ENCODE measurements at regions not wholly inside any gene's neighbourhood (a gene's known extent, or its start where the extent isn't known, plus 50 kb on each side); places are given as distances from the start of the nearest gene placed in this dataset.

DNA sequence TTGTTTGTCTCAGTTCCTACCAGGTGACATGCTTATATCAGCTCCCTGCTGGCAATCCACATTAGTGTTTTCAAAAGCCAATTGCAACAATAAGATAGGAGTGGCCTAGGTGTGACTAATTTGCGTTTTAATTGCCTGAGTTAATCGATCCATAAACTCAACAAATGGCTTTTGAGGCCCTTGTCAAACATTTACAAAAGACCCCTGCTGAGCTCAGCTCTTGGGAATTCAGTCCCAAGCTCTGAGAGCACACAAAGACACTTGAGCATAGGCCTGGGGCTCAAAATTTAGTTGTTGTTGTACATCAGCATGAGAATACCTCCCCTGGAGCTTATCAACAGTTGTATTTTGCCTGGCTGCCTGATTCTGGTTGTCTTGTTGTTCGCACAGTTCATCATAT lies 1134.4 kb upstream of the TSPY4 start:
- Histone ChIP-seq H3K27me3 (ENCODE audit: control insufficient read depth, insufficient read depth, low read length) (no peaks in the 10 kb centered on the region; the same call in 1 of the 2 replicates), H3K9me3 (ENCODE audit: control insufficient read depth, insufficient read depth, low read length) (no peaks in the 10 kb centered on the region), H3K27ac (ENCODE audit: low read length) (no peak overlapping the region), H3K4me3 (ENCODE audit: low read length) (no peak overlapping the region), H3K36me3 (ENCODE audit: control insufficient read depth, insufficient read depth, low read length) (no peaks in the 10 kb centered on the region), H3K4me1 (ENCODE audit: control insufficient read depth, insufficient read depth, low read length) (no peaks in the 10 kb centered on the region)
- no CpG with 5 or more reads among the region's 3 CpGs for WGBS (ENCODE audit: insufficient coverage, insufficient read length)
- peak; percentile 43 for DNase-seq (ENCODE audit: low read depth, low spot score)

GRCh38 chrY:8241144-8241543 lies 1096.1 kb upstream of the TSPY4 start:
- Histone ChIP-seq H3K27ac (ENCODE audit: low read length) (no peak overlapping the region), H3K4me3 (ENCODE audit: low read length) (no peak overlapping the region), H3K27me3 (ENCODE audit: control insufficient read depth, insufficient read depth, low read length) (no peaks in the 10 kb centered on the region), H3K9me3 (ENCODE audit: control insufficient read depth, insufficient read depth, low read length) (no peaks in the 10 kb centered on the region), H3K4me1 (ENCODE audit: control insufficient read depth, insufficient read depth, low read length) (no peaks in the 10 kb centered on the region), H3K36me3 (ENCODE audit: control insufficient read depth, insufficient read depth, low read length) (no peaks in the 10 kb centered on the region)
- no peak for DNase-seq (ENCODE audit: low read depth, low spot score)
- no CpG with 5 or more reads among the region's 8 CpGs for WGBS (ENCODE audit: insufficient coverage, insufficient read length)

DNA sequence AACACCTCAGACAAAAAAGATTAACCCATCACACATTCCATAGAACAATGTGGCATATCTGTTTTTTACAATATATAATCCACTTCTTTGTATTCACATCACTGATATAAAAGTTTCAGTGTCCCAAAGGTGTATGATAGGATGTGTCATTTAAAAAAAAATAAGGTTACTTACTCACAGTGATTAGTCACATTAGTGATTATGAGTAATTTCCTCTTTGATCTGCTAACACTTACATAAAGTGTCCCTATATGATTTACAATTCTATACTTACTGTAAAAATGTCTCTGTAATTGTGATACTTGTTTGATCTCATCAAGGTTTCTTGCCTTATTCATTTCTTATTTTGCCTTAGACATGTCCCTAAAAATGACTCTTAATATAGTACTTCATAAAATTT lies 1063.5 kb upstream of the TSPY4 start:
- no peaks in the 10 kb centered on the region for H3K36me3 ChIP-seq (ENCODE audit: control insufficient read depth, insufficient read depth, low read length)
- H3K4me1 ChIP-seq (ENCODE audit: control insufficient read depth, insufficient read depth, low read length): no peaks in the 10 kb centered on the region
- H3K4me3 ChIP-seq (ENCODE audit: low read length): no peak overlapping the region
- no peaks in the 10 kb centered on the region for H3K9me3 ChIP-seq (ENCODE audit: control insufficient read depth, insufficient read depth, low read length)
- DNase-seq (ENCODE audit: low read depth, low spot score): no peak
- H3K27me3 ChIP-seq (ENCODE audit: control insufficient read depth, insufficient read depth, low read length): no peaks in the 10 kb centered on the region
- no peak overlapping the region for H3K27ac ChIP-seq (ENCODE audit: low read length)

- no peak overlapping the region for H3K27ac ChIP-seq (ENCODE audit: low read length)
Measured at GRCh38 chrY:8305021-8305420, 1032.2 kb upstream of the TSPY4 start.

GRCh38 chrY:8324113-8324512 lies 1013.2 kb upstream of the TSPY4 start:
- Histone ChIP-seq H3K4me1 (ENCODE audit: control insufficient read depth, insufficient read depth, low read length) (no peaks in the 10 kb centered on the region), H3K36me3 (ENCODE audit: control insufficient read depth, insufficient read depth, low read length) (no peaks in the 10 kb centered on the region), H3K4me3 (ENCODE audit: low read length) (no peak overlapping the region), H3K27me3 (ENCODE audit: control insufficient read depth, insufficient read depth, low read length) (no peaks in the 10 kb centered on the region), H3K27ac (ENCODE audit: low read length) (no peak overlapping the region), H3K9me3 (ENCODE audit: control insufficient read depth, insufficient read depth, low read length) (no peaks in the 10 kb centered on the region)
- DNase-seq (ENCODE audit: low read depth, low spot score): no peak

More at GRCh38 chrY:8305021-8305420, 1032.2 kb upstream of the TSPY4 start:
- Histone ChIP-seq H3K36me3 (ENCODE audit: control insufficient read depth, insufficient read depth, low read length) (no peaks in the 10 kb centered on the region), H3K4me1 (ENCODE audit: control insufficient read depth, insufficient read depth, low read length) (no peaks in the 10 kb centered on the region), H3K27me3 (ENCODE audit: control insufficient read depth, insufficient read depth, low read length) (no peaks in the 10 kb centered on the region), H3K4me3 (ENCODE audit: low read length) (no peak overlapping the region), H3K9me3 (ENCODE audit: control insufficient read depth, insufficient read depth, low read length) (no peaks in the 10 kb centered on the region)
- DNase-seq (ENCODE audit: low read depth, low spot score): peak; percentile 5
- WGBS (ENCODE audit: insufficient coverage, insufficient read length): no CpG with 5 or more reads among the region's 1 CpG

GRCh38 chrY:8326944-8327343 lies 1010.3 kb upstream of the TSPY4 start:
- Histone ChIP-seq H3K9me3 (ENCODE audit: control insufficient read depth, insufficient read depth, low read length) (no peaks in the 10 kb centered on the region), H3K4me3 (ENCODE audit: low read length) (no peak overlapping the region), H3K27me3 (ENCODE audit: control insufficient read depth, insufficient read depth, low read length) (no peaks in the 10 kb centered on the region), H3K27ac (ENCODE audit: low read length) (no peak overlapping the region), H3K36me3 (ENCODE audit: control insufficient read depth, insufficient read depth, low read length) (no peaks in the 10 kb centered on the region), H3K4me1 (ENCODE audit: control insufficient read depth, insufficient read depth, low read length) (no peaks in the 10 kb centered on the region)
- WGBS (ENCODE audit: insufficient coverage, insufficient read length): no CpG with 5 or more reads among the region's 2 CpGs
- DNase-seq (ENCODE audit: low read depth, low spot score): no peak

DNA sequence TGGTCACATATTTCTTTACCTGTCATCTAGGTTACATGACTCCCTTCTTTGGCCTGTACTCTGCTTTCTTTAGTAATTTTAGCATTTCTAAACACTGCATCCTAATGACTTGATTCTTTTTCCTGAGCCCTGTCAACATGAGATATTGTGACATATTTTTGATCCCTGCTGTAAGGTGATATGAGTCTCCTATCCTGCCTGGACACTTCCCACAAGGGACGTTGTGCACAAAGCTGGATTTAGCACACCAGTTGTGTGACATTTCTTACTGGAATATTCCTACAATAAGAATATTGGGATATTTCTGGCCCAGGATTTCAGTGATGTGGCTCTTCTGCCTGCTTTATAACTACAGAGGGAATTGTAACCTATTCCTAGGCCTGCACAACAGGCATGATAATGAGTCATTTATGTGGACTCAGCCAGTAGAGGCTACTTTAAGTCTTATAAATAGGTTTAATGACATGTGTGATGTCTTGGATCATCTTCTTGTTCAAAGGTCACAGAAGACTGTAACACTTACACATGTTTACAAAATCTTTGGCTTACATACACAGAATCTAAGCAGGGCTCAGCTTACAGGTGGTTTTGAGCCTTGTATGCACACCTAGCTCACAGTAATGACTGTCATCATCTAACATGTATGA lies 1009.4 kb upstream of the TSPY4 start:
- no peaks in the 10 kb centered on the region for H3K27me3 ChIP-seq (ENCODE audit: control insufficient read depth, insufficient read depth, low read length)
- no peaks in the 10 kb centered on the region for H3K36me3 ChIP-seq (ENCODE audit: control insufficient read depth, insufficient read depth, low read length)
- H3K27ac ChIP-seq (ENCODE audit: low read length): no peak overlapping the region
- WGBS (ENCODE audit: insufficient coverage, insufficient read length): no CpG with 5 or more reads among the region's 1 CpG
- H3K9me3 ChIP-seq (ENCODE audit: control insufficient read depth, insufficient read depth, low read length): no peaks in the 10 kb centered on the region
- H3K4me1 ChIP-seq (ENCODE audit: control insufficient read depth, insufficient read depth, low read length): no peaks in the 10 kb centered on the region
- no peak for DNase-seq (ENCODE audit: low read depth, low spot score)
- no peak overlapping the region for H3K4me3 ChIP-seq (ENCODE audit: low read length)

- Histone ChIP-seq H3K4me3 (ENCODE audit: low read length) (no peak overlapping the region), H3K27ac (ENCODE audit: low read length) (no peak overlapping the region), H3K9me3 (ENCODE audit: control insufficient read depth, insufficient read depth, low read length) (no peaks in the 10 kb centered on the region), H3K36me3 (ENCODE audit: control insufficient read depth, insufficient read depth, low read length) (no peaks in the 10 kb centered on the region), H3K27me3 (ENCODE audit: control insufficient read depth, insufficient read depth, low read length) (no peaks in the 10 kb centered on the region), H3K4me1 (ENCODE audit: control insufficient read depth, insufficient read depth, low read length) (no peaks in the 10 kb centered on the region)
- WGBS (ENCODE audit: insufficient coverage, insufficient read length): no CpG with 5 or more reads among the region's 2 CpGs
- no peak for DNase-seq (ENCODE audit: low read depth, low spot score)
Measured at GRCh38 chrY:8329431-8329830, 1007.8 kb upstream of the TSPY4 start.

- Histone ChIP-seq H3K36me3 (ENCODE audit: control insufficient read depth, insufficient read depth, low read length) (no peaks in the 10 kb centered on the region), H3K4me1 (ENCODE audit: control insufficient read depth, insufficient read depth, low read length) (no peaks in the 10 kb centered on the region), H3K4me3 (ENCODE audit: low read length) (no peak overlapping the region), H3K27me3 (ENCODE audit: control insufficient read depth, insufficient read depth, low read length) (no peaks in the 10 kb centered on the region), H3K27ac (ENCODE audit: low read length) (no peak overlapping the region), H3K9me3 (ENCODE audit: control insufficient read depth, insufficient read depth, low read length) (no peaks in the 10 kb centered on the region)
- no CpG with 5 or more reads among the region's 3 CpGs for WGBS (ENCODE audit: insufficient coverage, insufficient read length)
- DNase-seq (ENCODE audit: low read depth, low spot score): no peak
Measured at GRCh38 chrY:8329929-8330328, 1007.3 kb upstream of the TSPY4 start.

DNA sequence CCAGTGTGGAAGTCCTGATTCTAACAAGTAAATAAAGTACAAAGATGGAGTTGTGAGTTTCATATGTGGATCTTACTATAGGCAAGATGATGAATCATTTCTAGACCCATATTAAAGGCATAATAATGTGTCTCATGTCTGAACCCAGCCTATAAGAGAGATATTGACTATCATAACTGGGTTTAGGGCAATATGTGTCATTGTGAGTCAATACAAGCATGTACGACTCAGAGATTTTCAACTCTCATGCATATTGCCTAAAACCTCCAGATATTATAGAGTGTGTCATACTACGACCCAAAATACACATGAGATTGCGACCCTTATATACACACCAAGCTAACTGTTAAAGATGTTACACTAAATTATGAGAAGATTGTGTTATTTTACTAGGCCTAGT lies 1003.9 kb upstream of the TSPY4 start:
- WGBS (ENCODE audit: insufficient coverage, insufficient read length): no CpG with 5 or more reads among the region's 3 CpGs
- no peak overlapping the region for H3K4me3 ChIP-seq (ENCODE audit: low read length)
- H3K9me3 ChIP-seq (ENCODE audit: control insufficient read depth, insufficient read depth, low read length): no peaks in the 10 kb centered on the region
- H3K27me3 ChIP-seq (ENCODE audit: control insufficient read depth, insufficient read depth, low read length): no peaks in the 10 kb centered on the region
- no peak for DNase-seq (ENCODE audit: low read depth, low spot score)
- no peaks in the 10 kb centered on the region for H3K36me3 ChIP-seq (ENCODE audit: control insufficient read depth, insufficient read depth, low read length)
- H3K27ac ChIP-seq (ENCODE audit: low read length): no peak overlapping the region
- no peaks in the 10 kb centered on the region for H3K4me1 ChIP-seq (ENCODE audit: control insufficient read depth, insufficient read depth, low read length)

GRCh38 chrY:8335299-8335835 lies 1001.9 kb upstream of the TSPY4 start:
- no peak for DNase-seq (ENCODE audit: low read depth, low spot score)

More at GRCh38 chrY:8335299-8335835, 1001.9 kb upstream of the TSPY4 start:
- H3K27me3 ChIP-seq (ENCODE audit: control insufficient read depth, insufficient read depth, low read length): no peaks in the 10 kb centered on the region
- H3K4me1 ChIP-seq (ENCODE audit: control insufficient read depth, insufficient read depth, low read length): no peaks in the 10 kb centered on the region
- H3K36me3 ChIP-seq (ENCODE audit: control insufficient read depth, insufficient read depth, low read length): no peaks in the 10 kb centered on the region
- H3K4me3 ChIP-seq (ENCODE audit: low read length): no peak overlapping the region
- H3K9me3 ChIP-seq (ENCODE audit: control insufficient read depth, insufficient read depth, low read length): no peaks in the 10 kb centered on the region
- no peak overlapping the region for H3K27ac ChIP-seq (ENCODE audit: low read length)
